OCI-LY7 (cell line): ENCODE measurements at regions not wholly inside any gene's neighbourhood (a gene's known extent, or its start where the extent isn't known, plus 50 kb on each side); places are given as distances from the start of the nearest gene placed in this dataset.

Experiments used
- EZH2phosphoT487 ChIP-seq: fragments of 200-600 bp; sonication (generic); IDR thresholded peaks from 2 replicates; pipeline ENCODE4 v1.6.1; 2018; ENCODE audit warnings: low read depth, borderline replicate concordance, mild to moderate bottlenecking, mixed run types, antibody characterized with exemption, low read length, moderate library complexity, mixed read lengths
- TF ChIP-seq, protein P1 (sequence below): fragments of 200-600 bp; sonication (generic); conservative IDR thresholded peaks from 2 replicates; pipeline ENCODE4 v1.5.1; 2014; ENCODE audit warnings: mild to moderate bottlenecking, antibody characterized with exemption, low read length, moderate library complexity, mixed read lengths

DNA sequence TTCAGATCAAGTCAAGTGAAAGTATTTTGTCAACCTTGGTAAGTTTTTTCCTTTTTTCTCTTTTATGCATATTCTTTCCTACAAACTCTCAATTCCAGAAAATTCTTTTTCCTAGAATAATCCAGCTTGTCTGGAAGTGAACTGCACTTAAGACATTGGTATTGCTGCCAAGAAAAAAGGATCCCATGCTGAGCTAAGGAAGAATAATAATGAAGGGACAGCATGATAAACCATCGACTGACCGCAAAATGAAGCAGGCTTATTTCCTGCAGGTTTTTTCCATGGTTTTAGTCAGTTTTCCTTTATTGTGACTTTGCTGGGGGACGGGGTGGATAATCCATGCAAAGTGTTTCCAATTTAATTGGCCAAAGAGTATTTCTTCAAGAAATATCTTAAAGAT lies 857.6 kb upstream of the SLC35B3 start:
- TF ChIP-seq, protein P1, sequence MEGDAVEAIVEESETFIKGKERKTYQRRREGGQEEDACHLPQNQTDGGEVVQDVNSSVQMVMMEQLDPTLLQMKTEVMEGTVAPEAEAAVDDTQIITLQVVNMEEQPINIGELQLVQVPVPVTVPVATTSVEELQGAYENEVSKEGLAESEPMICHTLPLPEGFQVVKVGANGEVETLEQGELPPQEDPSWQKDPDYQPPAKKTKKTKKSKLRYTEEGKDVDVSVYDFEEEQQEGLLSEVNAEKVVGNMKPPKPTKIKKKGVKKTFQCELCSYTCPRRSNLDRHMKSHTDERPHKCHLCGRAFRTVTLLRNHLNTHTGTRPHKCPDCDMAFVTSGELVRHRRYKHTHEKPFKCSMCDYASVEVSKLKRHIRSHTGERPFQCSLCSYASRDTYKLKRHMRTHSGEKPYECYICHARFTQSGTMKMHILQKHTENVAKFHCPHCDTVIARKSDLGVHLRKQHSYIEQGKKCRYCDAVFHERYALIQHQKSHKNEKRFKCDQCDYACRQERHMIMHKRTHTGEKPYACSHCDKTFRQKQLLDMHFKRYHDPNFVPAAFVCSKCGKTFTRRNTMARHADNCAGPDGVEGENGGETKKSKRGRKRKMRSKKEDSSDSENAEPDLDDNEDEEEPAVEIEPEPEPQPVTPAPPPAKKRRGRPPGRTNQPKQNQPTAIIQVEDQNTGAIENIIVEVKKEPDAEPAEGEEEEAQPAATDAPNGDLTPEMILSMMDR = no peak
- TF ChIP-seq EZH2phosphoT487 = no peak
